ENCODE measurements at regions not wholly inside any gene's neighbourhood (a gene's known extent, or its start where the extent isn't known, plus 50 kb on each side); places are given as distances from the start of the nearest gene placed in this dataset.

GRCh38 chr7:66556549-66557213, 72.0 kb upstream of the KCTD7 start:
- no peak overlapping the region for H3K4me3 ChIP-seq (ENCODE audit: control extremely low read depth in 1 of 5, extremely low read depth in 1 of 5, insufficient read depth in 1 of 5, low read depth in 2 of 5, low read length in 4 of 5)
- Mint-ChIP-seq H3K9me3 (ENCODE audit: insufficient read depth) (no peaks in the 10 kb centered on the region), H3K4me1 (peaks cover 3% of the 10 kb centered on the region), H3K27ac (no peak overlapping the region), H3K4me3 (no peak overlapping the region), H3K27me3 (no peaks in the 10 kb centered on the region)
- H3K36me3 ChIP-seq (replicated peaks in 1 of 2; ENCODE audit: control extremely low read depth in 1 of 2, control insufficient read depth in 1 of 2, extremely low read depth in 1 of 2, insufficient read depth in 2 of 2, low read length in 1 of 2) = peaks cover 0 to 40% of the 10 kb centered on the region in 2 experiments
- no peak for DNase-seq
- H3K79me2 ChIP-seq (ENCODE audit: control insufficient read depth, insufficient read depth, low read length) = peaks cover 33% of the 10 kb centered on the region
- H4K20me1 ChIP-seq (ENCODE audit: control insufficient read depth, insufficient read depth, low read length, poor library complexity, severe bottlenecking) = peaks cover 28% of the 10 kb centered on the region
- no peak for ATAC-seq (ENCODE audit: low read depth)
- TF ChIP-seq EZH2 (IDR thresholded peaks at IDR 0.05; ENCODE audit: borderline replicate concordance, insufficient read depth, low read depth, low read length, poor library complexity, severe bottlenecking) = no peak
- no peak for TF ChIP-seq CTCF (IDR thresholded peaks at IDR 0.05)
- no peak overlapping the region for H3K4me2 ChIP-seq (replicated peaks; ENCODE audit: low read depth, low read length, poor library complexity, severe bottlenecking)
- H3K27me3 ChIP-seq (replicated peaks in 1 of 4; ENCODE audit: control extremely low read depth in 1 of 4, control insufficient read depth in 3 of 4, insufficient read depth in 4 of 4, low read length in 3 of 4) = no peaks in the 10 kb centered on the region
- no peaks in the 10 kb centered on the region for H3K9me3 ChIP-seq (ENCODE audit: control extremely low read depth in 1 of 3, control insufficient read depth in 2 of 3, insufficient read depth in 1 of 3, low read length in 2 of 3)
- 98% methylated on average over 54 of the region's 54 CpGs for WGBS (ENCODE audit: insufficient coverage)
- no peak overlapping the region for H3K9ac ChIP-seq (ENCODE audit: low read length)
- H3K4me1 ChIP-seq (ENCODE audit: control insufficient read depth in 2 of 2, insufficient read depth in 2 of 2, low read length in 2 of 2) = peaks cover 0 to 6% of the 10 kb centered on the region in 2 donors
- intact Hi-C loops (cut with micrococcal nuclease) = loop anchor here (1.0 to 10.0 kb wide), 4 partner anchors 71 to 338 kb away; no protein-coding TSS in a partner anchor
- H3K27ac ChIP-seq (ENCODE audit: low read length in 2 of 2) = no peak overlapping the region
- CTCF ChIA-PET = interaction anchor here (0.5 to 1.7 kb wide), 6 partner anchors 18 to 340 kb away, joined by 3 to 5 read pairs (median 4); no protein-coding TSS in a partner anchor
- POLR2A ChIA-PET = no interaction called here
- no peak overlapping the region for H2AFZ ChIP-seq (ENCODE audit: insufficient read depth, low read depth, low read length, poor library complexity, severe bottlenecking)

Data from B cell (primary cell).